D721Med (cell line): ENCODE measurements at regions not wholly inside any gene's neighbourhood (a gene's known extent, or its start where the extent isn't known, plus 50 kb on each side); places are given as distances from the start of the nearest gene placed in this dataset.

Experiments used
- DNase-seq: peaks from one replicate; pipeline ENCODE4 v3.0.0; 2011; ENCODE audit warnings: low spot score; ENCODE audit not compliant: insufficient read length
- FAIRE-seq: peaks from 2 replicates; lab custom pipeline; 2011; peaks lifted over from hg19 to GRCh38; lab: Jason Lieb, UNC
- TF ChIP-seq, protein P1 (sequence below): IDR thresholded peaks from 2 replicates; pipeline ENCODE4 v1.5.1; 2012; ENCODE audit warnings: mild to moderate bottlenecking, control low read depth; ENCODE audit not compliant: insufficient read depth; ENCODE audit errors: missing control alignments

GRCh38 chr12:114931025-114931424 lies 247.1 kb upstream of the TBX3 start:
- FAIRE-seq, result no peak
- no peak for DNase-seq
- TF ChIP-seq, protein P1, sequence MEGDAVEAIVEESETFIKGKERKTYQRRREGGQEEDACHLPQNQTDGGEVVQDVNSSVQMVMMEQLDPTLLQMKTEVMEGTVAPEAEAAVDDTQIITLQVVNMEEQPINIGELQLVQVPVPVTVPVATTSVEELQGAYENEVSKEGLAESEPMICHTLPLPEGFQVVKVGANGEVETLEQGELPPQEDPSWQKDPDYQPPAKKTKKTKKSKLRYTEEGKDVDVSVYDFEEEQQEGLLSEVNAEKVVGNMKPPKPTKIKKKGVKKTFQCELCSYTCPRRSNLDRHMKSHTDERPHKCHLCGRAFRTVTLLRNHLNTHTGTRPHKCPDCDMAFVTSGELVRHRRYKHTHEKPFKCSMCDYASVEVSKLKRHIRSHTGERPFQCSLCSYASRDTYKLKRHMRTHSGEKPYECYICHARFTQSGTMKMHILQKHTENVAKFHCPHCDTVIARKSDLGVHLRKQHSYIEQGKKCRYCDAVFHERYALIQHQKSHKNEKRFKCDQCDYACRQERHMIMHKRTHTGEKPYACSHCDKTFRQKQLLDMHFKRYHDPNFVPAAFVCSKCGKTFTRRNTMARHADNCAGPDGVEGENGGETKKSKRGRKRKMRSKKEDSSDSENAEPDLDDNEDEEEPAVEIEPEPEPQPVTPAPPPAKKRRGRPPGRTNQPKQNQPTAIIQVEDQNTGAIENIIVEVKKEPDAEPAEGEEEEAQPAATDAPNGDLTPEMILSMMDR, result no peak

DNA sequence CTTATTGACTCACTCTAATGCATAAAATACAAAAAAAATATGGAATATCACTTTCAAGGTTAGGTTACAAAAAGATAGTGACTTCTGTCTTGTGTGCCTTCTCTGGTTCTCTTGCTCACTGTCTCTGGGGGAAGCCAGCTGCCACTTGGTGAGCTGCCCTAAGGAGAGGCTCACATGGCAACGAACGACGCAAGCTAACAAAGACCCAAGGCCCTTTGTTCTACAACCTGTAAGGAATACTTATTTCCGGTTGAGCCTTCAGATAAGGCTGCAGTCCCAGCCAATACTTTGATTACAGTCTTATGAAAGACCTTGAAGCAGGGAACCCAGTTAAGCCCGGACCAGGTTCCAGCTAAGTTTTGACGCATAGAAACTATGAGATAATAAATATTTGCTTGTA lies 242.4 kb upstream of the TBX3 start:
- DNase-seq (no peak), FAIRE-seq (no peak)
- TF ChIP-seq, protein P1, result no peak

- no peak for FAIRE-seq
- TF ChIP-seq, protein P1, result no peak
- no peak for DNase-seq
Observed at GRCh38 chr12:114924946-114925475, 241.0 kb upstream of the TBX3 start.

- TF ChIP-seq, protein P1, result no peak
- no peak for DNase-seq
- FAIRE-seq, result no peak
Observed at GRCh38 chr12:114921781-114922180, 237.8 kb upstream of the TBX3 start.

DNA sequence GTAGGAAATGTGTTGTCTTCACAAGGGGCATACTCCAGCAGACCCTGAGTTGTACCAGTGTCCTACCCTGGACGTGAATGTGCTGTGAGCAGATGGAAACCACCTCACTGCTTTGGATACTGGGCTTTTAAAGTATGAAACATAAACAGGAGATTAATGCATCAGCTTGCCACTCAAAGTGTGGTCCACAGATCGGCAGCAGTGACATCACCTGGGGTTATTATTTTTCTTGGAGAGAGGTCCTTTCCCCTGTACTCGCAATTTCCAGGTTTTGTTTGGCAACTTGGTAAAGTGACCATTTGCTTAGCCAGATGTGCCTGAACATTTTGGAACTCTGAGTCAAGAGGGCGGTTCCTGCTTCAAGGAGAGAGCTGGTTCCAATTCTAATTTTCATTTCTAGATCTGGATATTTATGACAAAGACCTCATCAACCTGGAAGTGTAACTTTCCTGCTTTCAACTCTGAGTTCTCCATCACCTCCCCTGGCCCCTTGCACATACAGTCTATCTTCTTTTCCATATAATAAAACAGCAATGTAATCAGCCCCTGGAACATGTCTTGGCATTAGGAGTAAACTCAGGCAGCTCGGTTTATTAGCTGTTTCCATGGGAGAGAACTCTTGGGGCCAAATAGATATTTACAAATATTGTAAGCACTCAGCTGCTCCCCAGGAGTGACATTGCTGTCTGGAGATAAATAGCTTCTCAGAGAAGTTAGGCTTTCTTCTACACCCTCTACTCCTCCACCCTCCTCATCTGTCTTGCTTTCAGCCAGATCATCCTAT lies 237.0 kb upstream of the TBX3 start:
- FAIRE-seq (no peak), DNase-seq (no peak)
- TF ChIP-seq, protein P1, result no peak

GRCh38 chr12:114919479-114919878 lies 235.5 kb upstream of the TBX3 start:
- FAIRE-seq (no peak), DNase-seq (no peak)
- TF ChIP-seq, protein P1, result no peak
